GM23338 (cell line): ENCODE measurements at regions not wholly inside any gene's neighbourhood (a gene's known extent, or its start where the extent isn't known, plus 50 kb on each side); places are given as distances from the start of the nearest gene placed in this dataset.

Experiments used
- EZH2phosphoT487 ChIP-seq: fragments of 200-600 bp; sonication (generic); IDR thresholded peaks from one replicate; pipeline ENCODE4 v1.8.1; 2018; ENCODE audit warnings: antibody characterized with exemption; ENCODE audit not compliant: unreplicated experiment
- REST ChIP-seq: IDR thresholded peaks from one replicate; pipeline ENCODE4 v1.6.1; 2018; ENCODE audit warnings: antibody characterized with exemption; ENCODE audit not compliant: unreplicated experiment
- TF ChIP-seq, protein P1 (sequence below), 2 experiments: fragments of 200-600 bp in 1 of 2; sonication (generic) in 1 of 2; conservative IDR thresholded peaks; 2 replicates each; pipeline versions ENCODE4 v1.5.1 to v1.6.1; 2016 to 2017; ENCODE audit warnings: antibody characterized with exemption in 2 of 2, low read depth in 2 of 2, mild to moderate bottlenecking in 2 of 2, moderate library complexity in 1 of 2

DNA sequence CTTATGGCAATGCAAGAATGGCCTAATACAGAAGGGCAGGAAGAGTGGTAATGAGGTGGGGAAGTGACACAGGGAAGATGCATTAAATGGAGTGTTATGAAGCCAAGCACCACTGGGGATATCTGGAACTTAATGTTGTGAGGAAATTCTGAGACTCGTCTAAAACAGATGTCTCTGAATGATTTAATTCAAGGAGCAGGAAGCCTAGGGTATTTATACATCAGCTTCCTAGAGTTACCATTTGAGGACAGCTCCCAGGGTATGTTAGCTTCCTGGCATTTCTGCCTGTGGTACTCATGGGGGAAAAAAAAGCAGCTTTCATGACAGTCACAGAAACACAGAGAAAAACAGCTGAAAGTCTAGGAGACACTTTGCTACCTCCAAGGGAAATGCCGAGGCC, 989.5 kb downstream of the CBLN2 start:
- TF ChIP-seq, protein P1, sequence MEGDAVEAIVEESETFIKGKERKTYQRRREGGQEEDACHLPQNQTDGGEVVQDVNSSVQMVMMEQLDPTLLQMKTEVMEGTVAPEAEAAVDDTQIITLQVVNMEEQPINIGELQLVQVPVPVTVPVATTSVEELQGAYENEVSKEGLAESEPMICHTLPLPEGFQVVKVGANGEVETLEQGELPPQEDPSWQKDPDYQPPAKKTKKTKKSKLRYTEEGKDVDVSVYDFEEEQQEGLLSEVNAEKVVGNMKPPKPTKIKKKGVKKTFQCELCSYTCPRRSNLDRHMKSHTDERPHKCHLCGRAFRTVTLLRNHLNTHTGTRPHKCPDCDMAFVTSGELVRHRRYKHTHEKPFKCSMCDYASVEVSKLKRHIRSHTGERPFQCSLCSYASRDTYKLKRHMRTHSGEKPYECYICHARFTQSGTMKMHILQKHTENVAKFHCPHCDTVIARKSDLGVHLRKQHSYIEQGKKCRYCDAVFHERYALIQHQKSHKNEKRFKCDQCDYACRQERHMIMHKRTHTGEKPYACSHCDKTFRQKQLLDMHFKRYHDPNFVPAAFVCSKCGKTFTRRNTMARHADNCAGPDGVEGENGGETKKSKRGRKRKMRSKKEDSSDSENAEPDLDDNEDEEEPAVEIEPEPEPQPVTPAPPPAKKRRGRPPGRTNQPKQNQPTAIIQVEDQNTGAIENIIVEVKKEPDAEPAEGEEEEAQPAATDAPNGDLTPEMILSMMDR (conservative IDR thresholded peaks at IDR 0.05; ENCODE audit: low read depth in 2 of 2) = no peak
- TF ChIP-seq EZH2phosphoT487 = no peak
- no peak for TF ChIP-seq REST
